ENCODE measurements at regions not wholly inside any gene's neighbourhood (a gene's known extent, or its start where the extent isn't known, plus 50 kb on each side); places are given as distances from the start of the nearest gene placed in this dataset.

DNA sequence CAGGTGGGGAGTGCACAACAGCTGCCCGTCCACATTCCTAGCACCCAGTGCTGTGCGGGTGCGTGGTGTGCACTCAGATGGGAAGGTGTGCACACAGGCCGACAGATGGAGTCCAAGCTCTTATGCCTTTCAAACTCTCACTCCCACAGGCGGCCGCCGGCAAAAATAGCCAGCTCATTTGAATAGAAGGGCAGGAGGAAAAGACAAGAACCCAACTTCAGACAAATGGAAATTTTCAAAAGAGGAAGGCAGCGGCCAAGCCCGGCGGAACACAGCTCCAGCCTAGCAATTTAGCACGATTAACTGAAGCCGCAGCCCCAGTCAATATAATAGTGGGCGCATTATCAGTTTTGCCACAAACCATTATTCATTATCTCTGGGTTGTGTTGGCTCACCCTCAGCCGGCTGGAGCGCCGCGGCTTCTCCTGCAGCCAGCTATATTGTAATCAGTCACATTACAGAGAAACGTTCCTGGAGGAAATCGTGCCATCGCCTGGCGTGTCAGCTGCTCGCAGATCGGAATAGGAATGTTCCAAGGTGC is 103.9 kb upstream of the SEC14L1 start:
- in situ Hi-C loops (cut with MboI; ENCODE audit: low sequenced_read_pairs) = no loop called here

DNA sequence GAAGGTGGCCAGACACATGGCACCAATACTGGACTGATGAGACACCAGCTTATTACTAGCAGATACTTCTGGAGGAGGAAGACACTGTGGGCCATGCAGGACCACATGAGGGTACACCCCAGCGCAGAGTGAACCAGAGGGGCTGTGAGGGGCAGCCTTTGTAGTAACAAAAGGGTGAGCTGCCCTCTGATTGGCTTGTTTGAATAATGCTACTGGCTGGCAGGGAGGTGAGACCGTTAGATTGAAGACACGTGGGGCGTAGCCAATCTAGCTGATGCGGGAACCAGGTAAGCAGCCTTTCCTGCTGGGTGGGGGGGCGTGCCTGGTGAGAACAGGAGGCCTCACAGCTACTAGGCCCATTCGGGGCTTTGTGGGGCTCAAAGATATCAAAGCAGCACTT is 102.8 kb upstream of the SEC14L1 start:
- in situ Hi-C loops (cut with MboI; ENCODE audit: low sequenced_read_pairs) = no loop called here

DNA sequence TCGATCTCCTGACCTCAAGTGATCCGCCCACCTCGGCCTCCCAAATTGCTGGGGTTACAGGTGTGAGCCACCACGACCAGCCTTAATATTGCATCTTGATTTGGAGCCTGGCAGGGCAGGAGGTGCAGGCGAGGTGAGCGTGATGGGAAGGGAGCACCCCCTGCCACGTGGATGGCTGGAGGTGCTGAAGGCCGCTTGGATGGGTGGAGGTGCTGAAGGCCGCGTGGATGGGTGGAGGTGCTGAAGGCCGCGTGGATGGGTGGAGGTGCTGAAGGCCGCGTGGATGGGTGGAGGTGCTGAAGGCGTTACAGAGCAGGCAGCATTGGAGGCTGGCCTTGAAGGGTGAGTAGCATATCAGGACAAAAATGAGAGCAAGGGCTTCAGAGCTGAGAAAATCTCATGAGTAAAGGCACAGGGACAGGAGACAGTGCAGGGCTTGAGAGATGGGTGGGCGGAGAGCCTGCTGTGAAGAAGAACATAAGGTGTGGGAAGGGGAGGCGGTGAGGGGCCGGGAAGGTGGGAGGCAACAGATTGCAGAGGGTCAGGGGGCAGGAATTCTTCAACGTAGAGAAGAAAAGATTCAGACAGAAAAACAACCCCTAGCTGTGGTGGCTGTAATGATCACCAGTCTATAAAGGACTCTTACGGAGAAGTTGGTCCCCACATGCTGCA is 101.7 kb upstream of the SEC14L1 start:
- in situ Hi-C loops (cut with MboI; ENCODE audit: low sequenced_read_pairs) = no loop called here

DNA sequence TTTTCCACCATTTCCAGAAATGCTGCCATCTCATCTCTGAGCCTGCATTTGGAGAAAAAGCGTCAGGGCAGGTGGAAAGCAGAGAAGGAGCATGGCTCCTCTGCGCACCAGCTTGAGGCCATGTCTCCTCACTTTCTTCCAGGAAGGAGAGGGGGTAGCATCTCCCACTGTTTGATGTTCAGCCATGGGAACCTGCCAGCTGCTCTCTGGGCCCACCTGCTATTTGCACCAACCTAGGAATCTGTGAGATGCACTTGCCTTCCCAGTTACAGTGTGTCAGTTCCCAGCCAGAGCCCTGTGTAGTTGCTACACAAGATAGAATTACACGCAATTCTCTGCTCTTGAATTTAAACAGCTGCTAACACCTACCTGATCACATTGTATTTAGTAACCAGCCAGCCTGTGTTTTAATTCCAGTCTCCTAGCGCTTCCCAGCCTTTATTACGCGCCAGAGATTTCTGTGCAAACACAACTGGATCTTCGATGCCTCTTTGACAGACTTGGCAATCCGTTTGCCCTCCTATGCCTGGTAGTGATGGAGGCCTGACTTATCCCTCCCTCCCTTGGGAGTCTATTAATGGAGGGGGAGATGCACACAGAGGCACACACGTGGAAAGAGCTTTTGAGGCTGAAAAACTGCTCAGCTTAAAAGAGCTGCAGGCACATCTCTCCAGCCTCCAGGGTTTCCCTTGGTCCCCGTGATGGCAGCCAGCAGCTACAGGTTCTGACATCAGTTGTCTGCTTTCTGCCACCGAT is 98.1 kb upstream of the SEC14L1 start:
- in situ Hi-C loops (cut with MboI; ENCODE audit: low sequenced_read_pairs) = no loop called here

DNA sequence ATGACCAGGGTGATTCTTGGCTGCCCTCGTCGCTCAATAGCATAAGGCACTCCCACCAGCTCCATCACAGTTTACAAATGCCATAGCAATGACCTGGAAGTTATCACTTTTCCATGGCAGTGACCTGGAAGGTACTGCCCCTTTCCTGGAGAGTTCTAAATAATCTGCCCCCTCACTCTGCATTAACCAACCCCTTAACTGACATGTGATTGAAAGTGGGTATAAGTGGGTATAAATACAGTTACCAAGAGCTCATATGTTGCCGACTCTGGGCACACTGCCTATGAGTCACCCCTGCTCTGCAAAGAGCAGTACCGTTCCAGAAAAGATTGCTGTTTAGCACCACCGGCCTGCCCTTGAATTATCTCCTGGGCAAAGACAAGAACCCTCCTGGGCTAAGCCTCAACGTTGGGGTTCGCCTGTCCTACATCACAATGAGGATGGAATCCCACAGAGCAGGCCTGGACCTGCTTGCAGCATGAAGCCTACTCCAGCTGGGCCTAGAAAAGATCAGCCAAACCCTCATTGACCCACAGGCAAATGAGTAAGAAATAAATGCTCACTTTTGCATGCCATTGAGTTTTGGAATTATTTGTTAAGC is 95.2 kb upstream of the SEC14L1 start:
- in situ Hi-C loops (cut with MboI; ENCODE audit: low sequenced_read_pairs) = no loop called here

DNA sequence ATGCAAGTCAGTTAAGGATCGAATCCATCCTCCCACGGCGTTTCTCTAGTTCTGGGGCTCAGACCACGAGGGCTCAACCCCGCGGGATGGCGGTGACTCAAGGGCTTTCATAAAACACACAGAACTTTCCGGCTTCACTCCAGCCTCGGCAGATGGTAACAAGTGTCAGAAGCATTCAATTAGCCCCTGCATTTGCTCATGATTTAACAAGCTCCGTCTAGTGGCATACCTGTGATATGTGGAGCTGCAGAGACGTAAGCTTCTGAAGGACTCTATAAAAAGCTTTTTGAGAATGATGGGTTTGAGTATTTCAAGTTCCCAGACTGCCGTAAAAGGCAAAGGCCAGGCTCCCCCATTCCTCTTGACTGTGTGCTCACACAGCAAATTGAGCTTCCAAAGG is 91.3 kb upstream of the SEC14L1 start:
- in situ Hi-C loops (cut with MboI; ENCODE audit: low sequenced_read_pairs) = no loop called here

DNA sequence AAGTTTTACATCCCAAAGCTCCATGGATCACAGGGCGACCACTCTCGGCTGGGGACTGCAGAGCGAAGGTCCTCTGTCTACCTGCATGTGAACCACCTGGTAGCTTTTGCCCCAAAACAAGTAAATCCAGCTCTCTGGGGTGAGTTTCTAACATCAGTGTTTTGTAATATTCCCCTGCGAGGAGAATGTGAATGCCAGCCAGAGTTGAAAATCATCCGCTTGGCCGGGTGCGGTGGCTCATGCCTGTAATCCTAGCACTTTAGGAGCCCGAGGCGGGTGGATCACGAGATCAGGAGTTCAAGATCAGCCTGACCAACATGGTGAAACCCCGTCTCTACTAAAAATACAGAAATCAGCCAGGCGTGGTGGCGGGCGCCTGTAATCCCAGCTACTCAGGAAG is 89.9 kb upstream of the SEC14L1 start:
- in situ Hi-C loops (cut with MboI; ENCODE audit: low sequenced_read_pairs) = loop anchor here (25.0 kb wide), 1 partner anchor 189 kb away; the partner anchor contains the start of gene MGAT5B

DNA sequence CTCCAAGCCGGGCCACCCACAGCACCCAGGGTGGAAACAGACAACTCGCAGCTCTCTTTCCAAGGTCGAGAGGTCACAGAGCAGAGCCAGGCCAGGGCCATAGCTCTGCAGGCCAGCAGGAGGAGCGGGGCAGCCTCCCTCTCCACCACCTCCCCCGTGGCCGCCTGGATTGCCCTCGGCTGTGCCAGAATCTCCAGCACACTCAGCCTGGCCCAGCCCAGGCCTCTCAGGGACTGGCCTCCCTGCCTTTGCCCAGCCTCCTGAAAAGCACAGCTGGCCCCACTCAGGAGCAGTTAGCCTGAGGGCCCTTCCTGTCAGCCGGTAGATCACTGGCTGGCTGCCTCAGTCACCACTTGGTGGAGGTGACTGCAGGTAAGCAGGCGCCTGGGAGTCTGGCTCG is 85.8 kb upstream of the SEC14L1 start:
- in situ Hi-C loops (cut with MboI; ENCODE audit: low sequenced_read_pairs) = loop anchor here (25.0 kb wide), 1 partner anchor 193 kb away; the partner anchor contains the start of gene MGAT5B

DNA sequence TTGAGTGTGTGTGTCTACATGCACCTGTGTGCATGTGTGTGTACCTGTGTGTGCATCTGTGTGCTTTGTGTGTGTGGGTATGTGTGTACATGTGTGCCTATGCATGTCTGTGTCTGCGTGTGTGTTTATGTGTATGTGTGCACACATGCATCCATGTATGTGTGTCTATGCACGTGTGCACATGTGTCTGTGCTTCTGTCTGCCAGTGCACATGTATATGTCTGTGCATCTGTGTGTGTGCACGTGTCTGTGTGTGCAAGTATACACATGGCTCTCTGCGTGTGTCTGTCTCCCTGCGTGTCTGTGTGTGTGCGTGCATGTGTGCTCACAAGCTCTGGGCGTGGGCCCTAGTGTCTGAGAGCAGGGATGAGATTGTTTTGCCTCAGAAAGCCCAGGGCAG is 85.3 kb upstream of the SEC14L1 start:
- in situ Hi-C loops (cut with MboI; ENCODE audit: low sequenced_read_pairs) = loop anchor here (25.0 kb wide), 1 partner anchor 193 kb away; the partner anchor contains the start of gene MGAT5B

DNA sequence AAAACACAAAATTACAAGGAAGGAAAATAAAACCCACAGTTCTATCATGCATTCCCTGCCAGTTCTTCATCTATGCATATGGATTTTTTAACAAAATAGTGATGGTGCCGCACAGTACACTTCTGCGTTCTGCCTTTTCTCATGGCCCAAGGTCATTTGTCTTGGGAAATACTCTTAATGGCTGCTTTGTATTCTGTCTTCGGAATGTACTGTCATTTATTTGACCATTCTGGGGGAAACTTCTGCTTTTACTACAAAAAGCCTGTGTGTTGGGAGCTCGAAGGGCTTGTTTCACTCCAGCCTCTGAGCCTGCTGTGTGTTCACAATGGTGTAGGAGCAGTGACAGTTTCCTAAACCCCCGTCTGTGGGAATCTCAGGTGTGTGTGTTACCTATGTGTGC is 82.8 kb upstream of the SEC14L1 start:
- in situ Hi-C loops (cut with MboI; ENCODE audit: low sequenced_read_pairs) = loop anchor here (25.0 kb wide), 1 partner anchor 196 kb away; the partner anchor contains the start of gene MGAT5B

DNA sequence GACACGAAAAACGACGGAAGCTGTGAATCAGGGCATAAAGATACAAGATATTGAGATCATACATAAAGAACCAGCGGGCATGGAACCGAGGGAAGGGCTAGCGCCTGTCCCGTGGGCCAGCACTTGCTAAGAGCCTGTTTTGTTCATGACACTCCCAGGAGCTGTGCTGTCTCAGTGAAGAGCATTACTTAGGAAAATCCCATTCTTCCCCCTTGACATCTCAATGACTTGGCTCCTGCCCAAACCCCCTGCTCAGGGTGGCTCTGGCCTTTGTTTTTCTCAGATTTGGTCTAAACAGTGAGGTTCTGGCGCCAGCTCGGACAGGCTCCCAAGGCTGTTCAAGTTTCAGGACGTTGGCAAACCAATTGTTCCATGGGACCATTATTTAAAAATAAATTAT is 79.1 kb upstream of the SEC14L1 start:
- in situ Hi-C loops (cut with MboI; ENCODE audit: low sequenced_read_pairs) = loop anchor here (25.0 kb wide), 1 partner anchor 199 kb away; the partner anchor contains the start of gene MGAT5B

DNA sequence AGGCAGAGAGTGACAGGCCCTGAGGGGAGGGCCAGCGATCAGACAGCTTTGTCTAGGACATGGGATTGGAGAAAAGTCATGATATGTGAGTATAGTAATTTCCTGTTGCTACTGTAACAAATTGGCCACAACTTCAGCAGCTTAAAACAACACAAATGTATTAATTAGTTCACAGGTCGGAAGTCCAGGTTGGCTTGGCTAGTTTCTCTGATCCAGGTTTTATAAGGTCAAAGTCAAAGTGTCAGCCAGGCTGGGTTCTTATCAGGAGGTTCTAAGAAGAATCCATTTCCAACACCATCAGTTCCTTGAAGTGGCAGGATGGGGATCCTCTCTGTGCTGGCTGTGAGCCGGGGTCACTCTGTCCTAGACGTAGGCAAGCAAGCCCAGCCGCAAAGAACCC is 76.2 kb upstream of the SEC14L1 start:
- in situ Hi-C loops (cut with MboI; ENCODE audit: low sequenced_read_pairs) = loop anchor here (25.0 kb wide), 1 partner anchor 202 kb away; the partner anchor contains the start of gene MGAT5B

DNA sequence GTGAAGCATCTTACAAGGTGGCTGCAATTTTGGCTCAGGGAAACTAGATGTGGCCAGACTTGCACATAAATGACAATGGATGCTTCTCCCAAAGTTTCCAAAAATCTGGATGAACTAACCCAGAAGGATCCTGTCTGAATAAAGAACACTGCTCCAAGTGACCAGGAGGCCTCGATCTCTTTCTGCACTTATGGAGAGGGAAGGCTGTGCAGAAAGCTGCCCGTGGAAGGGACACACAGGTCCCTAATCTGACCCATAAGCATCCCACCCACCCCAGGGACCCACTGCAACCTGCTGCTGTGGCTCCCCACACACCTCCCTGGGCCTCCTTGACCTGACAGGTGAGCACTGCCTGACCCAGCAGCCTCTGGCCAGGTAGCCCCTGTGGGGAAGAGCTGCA is 74.6 kb upstream of the SEC14L1 start:
- in situ Hi-C loops (cut with MboI; ENCODE audit: low sequenced_read_pairs) = loop anchor here (25.0 kb wide), 1 partner anchor 204 kb away; the partner anchor contains the start of gene MGAT5B

DNA sequence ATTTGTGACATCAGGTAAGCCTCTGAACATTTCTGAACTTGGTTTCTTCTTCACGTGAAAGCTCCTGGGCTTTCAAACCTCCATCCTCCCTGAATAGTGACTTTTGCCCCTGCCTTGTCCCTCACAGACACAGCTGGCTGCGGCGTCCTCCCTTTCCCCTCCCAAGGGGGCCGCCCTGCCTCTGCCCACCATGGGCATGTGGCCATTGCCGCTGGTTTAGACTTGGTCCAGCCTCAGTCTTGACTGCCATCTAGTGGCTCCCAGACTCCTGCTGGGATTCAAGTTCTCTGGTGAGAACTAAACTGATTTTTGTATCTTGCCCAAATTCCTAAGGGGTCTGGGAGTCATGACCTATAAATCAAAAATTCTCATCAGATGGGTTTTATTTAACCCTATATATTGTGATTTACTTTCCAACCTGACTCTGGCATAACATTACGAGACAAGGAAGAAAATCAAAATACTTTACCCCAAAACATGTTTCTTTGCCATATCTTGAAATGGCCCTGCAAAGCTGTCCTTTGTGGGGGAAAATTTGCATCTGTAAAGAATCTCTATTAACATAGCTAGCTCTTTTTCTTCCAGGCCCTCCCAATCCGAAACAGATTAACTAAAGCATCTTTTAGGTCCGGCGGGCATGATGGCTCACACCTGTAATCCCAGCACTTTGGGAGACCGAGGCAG is 73.9 kb upstream of the SEC14L1 start:
- in situ Hi-C loops (cut with MboI; ENCODE audit: low sequenced_read_pairs) = loop anchor here (25.0 kb wide), 1 partner anchor 205 kb away; the partner anchor contains the start of gene MGAT5B

DNA sequence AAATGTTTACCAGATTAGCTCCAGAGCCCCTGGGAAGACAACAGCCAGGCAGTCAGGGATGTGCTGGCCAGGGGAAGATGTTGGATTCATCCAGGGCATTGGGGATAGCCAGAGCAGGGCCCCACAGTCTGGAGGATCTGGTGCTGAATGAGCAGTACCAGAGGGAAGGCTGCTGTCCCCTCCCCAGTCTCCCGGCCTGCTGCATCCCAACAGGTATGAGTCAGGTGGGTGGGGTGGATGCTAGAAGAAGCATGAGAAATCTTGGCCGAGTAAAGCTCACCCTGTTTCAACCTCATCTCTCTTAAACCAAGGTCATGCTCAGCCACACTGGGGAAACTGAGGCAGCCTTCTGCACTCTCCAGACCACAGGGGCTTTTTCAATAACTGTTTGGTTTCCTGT is 71.9 kb upstream of the SEC14L1 start:
- in situ Hi-C loops (cut with MboI; ENCODE audit: low sequenced_read_pairs) = loop anchor here (25.0 kb wide), 1 partner anchor 207 kb away; the partner anchor contains the start of gene MGAT5B

DNA sequence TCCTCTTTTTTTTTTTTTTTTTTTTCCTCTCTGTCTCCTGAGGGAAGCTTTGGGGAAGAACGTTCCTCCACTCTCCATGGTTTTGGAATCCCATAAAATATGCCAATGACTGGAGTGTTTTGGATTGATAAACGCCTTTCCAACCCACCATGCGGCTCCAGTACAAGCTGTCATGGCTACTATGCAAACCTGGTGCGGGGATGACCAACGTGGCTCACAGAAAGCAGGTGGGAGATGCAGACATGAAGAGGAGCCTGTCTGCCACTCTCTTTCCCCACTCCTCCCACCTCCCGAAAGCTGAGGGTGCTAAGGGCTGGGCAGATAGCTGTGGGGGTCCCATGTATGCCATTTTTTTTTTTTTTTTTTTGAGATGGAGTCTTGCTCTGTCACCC is 69.9 kb upstream of the SEC14L1 start:
- in situ Hi-C loops (cut with MboI; ENCODE audit: low sequenced_read_pairs) = loop anchor here (25.0 kb wide), 1 partner anchor 209 kb away; the partner anchor contains the start of gene MGAT5B

DNA sequence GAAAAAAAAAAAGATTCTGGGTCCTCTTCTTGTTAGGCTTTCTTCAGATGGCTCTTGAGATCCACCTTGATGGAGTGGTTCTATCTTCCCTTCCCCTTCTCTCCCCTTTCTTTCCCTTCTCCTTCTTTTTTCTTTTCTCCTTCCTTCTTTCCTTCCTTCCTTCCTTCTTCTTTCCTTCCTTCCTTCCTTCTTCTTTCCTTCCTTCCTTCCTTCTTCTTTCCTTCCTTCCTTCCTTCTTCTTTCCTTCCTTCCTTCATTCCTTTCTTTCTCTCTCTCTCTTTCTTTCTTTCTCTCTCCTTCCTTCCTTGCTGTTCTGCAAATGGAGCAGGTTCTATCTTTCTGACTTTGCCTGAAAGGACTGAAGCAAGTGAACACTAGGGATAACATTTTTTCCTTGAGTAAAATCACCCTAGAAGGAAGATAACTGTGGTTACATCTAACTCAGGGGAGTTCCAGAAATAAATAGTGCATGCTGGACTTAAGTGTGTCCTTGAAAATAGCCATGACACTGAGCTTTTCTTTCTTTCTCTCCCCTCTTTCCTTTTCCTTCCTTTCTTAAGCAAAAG is 68.8 kb upstream of the SEC14L1 start:
- in situ Hi-C loops (cut with MboI; ENCODE audit: low sequenced_read_pairs) = loop anchor here (25.0 kb wide), 1 partner anchor 210 kb away; the partner anchor contains the start of gene MGAT5B

DNA sequence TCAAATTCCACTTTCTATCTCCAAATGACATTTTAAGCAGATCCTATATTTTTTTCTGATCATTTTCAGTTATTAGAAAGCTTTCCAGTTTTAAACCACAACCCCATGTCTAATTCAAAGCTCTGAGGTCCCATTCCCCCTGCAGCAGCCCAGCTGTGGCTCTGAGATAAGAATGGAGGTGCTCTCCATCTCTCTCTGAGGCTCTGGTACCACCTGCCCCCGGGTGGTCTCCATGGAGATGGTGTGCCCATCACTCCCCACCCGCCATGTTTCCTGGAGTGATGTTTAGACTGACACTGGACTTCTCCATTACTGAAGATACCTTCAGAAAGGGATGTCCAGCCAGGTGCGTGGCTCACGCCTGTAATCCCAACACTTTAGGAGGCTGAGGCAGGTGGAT is 68.1 kb upstream of the SEC14L1 start:
- in situ Hi-C loops (cut with MboI; ENCODE audit: low sequenced_read_pairs) = loop anchor here (25.0 kb wide), 1 partner anchor 210 kb away; the partner anchor contains the start of gene MGAT5B

DNA sequence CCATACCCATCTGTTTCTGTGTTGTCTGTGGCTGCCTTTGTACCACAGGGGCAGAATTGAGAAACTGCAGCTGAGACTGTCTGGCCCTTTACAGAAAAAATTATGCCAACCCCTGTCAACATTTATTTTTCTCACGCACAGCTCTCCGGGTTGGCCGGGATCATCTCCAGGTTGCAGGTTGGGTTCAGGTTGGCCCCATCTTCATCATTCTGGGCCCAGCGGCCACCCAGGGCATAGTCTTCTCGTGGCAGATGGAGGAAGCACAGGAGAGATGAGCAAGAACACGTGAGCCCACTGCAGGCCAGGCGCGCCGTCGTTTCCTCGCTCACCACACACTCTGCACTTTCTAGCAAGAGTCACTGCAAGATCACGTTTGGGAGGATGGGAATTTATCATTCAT is 66.1 kb upstream of the SEC14L1 start:
- in situ Hi-C loops (cut with MboI; ENCODE audit: low sequenced_read_pairs) = loop anchor here (25.0 kb wide), 1 partner anchor 212 kb away; the partner anchor contains the start of gene MGAT5B
